ENCODE measurements at regions not wholly inside any gene's neighbourhood (a gene's known extent, or its start where the extent isn't known, plus 50 kb on each side); places are given as distances from the start of the nearest gene placed in this dataset.
"Not testable (repeated sequence)": the region's sequence is repeated elsewhere in the genome, so short reads cannot be mapped to it uniquely, and the experiment has no call there.

DNA sequence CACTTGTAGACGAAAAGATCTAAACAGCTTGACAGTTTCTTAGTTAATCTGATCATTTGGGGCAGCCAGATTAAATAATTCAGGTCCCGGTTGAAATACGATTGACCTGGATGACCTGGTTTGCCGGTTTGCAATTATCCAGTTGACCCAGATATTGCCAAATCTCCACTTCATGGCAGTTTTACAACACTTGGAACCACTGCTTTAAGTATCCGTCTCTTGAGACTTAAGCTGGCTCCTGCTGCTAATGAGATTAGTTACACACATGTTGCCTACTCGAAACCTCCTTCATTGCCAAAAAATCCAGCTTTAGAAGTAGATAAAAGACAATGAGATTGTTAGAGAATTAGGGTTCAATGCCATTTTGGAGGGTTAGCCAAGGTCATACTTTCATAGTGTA, 136.2 kb upstream of the HAPLN1 start:
- TF ChIP-seq ZNF274 (IDR thresholded peaks at IDR 0.05; ENCODE audit: low read depth, low read length) (no peak), SUZ12 (IDR thresholded peaks at IDR 0.05; ENCODE audit: extremely low read depth, insufficient read depth, insufficient read length) (no peak), YY1 (IDR thresholded peaks at IDR 0.05; ENCODE audit: insufficient read depth, insufficient read length) (no peak)
- Histone ChIP-seq H3K9ac (ENCODE audit: insufficient read length, low read depth) (no peak overlapping the region), H3K36me3 (ENCODE audit: insufficient read depth, insufficient read length, low read length) (no peaks in the 10 kb centered on the region), H3K4me3 (ENCODE audit: insufficient read length, low read depth) (no peak overlapping the region), H3K9me3 (ENCODE audit: insufficient read depth, low read length) (no peaks in the 10 kb centered on the region), H3K27me3 (ENCODE audit: insufficient read depth, insufficient read length) (no peaks in the 10 kb centered on the region), H3K4me1 (ENCODE audit: insufficient read depth, insufficient read length) (no peaks in the 10 kb centered on the region)
- DNase-seq (ENCODE audit: low read depth, low spot score) = no peak

- not testable (repeated sequence) for DNase-seq (ENCODE audit: low read depth, low spot score); H3K4me3 ChIP-seq (ENCODE audit: insufficient read length, low read depth); H3K9ac ChIP-seq (ENCODE audit: insufficient read length, low read depth); H3K36me3 ChIP-seq (ENCODE audit: insufficient read depth, insufficient read length, low read length); H3K27me3 ChIP-seq (ENCODE audit: insufficient read depth, insufficient read length); H3K9me3 ChIP-seq (ENCODE audit: insufficient read depth, low read length); H3K4me1 ChIP-seq (ENCODE audit: insufficient read depth, insufficient read length)
These were observed 129.8 kb upstream of the HAPLN1 start for GRCh38 chr5:83850412-83850811.

DNA sequence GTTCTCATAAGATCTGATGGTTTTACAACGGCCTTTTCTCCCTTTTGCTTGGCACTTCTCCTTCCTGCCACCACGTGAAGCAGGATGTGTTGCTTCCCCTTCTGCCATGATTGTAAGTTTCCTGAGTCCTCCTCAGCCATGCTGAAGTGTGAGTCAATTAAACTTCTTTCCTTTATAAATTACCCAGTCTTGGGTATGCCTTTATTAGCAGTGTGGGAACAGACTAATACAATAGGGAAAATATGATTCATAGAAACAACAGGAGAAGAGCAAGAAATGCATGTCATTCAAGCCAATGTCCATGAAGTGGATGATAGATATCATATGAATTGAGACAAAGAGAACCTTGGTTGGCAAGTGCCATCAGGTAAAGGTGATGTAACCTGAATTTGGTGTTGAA, 128.3 kb upstream of the HAPLN1 start:
- H3K9ac ChIP-seq (ENCODE audit: insufficient read length, low read depth) = no peak overlapping the region
- no peaks in the 10 kb centered on the region for H3K36me3 ChIP-seq (ENCODE audit: insufficient read depth, insufficient read length, low read length)
- TF ChIP-seq ZNF274 (IDR thresholded peaks at IDR 0.05; ENCODE audit: low read depth, low read length) (no peak), YY1 (IDR thresholded peaks at IDR 0.05; ENCODE audit: insufficient read depth, insufficient read length) (no peak), SUZ12 (IDR thresholded peaks at IDR 0.05; ENCODE audit: extremely low read depth, insufficient read depth, insufficient read length) (no peak)
- no peaks in the 10 kb centered on the region for H3K27me3 ChIP-seq (ENCODE audit: insufficient read depth, insufficient read length)
- no peak for DNase-seq (ENCODE audit: low read depth, low spot score)
- no peaks in the 10 kb centered on the region for H3K4me1 ChIP-seq (ENCODE audit: insufficient read depth, insufficient read length)
- H3K4me3 ChIP-seq (ENCODE audit: insufficient read length, low read depth) = no peak overlapping the region
- H3K9me3 ChIP-seq (ENCODE audit: insufficient read depth, low read length) = no peaks in the 10 kb centered on the region

DNA sequence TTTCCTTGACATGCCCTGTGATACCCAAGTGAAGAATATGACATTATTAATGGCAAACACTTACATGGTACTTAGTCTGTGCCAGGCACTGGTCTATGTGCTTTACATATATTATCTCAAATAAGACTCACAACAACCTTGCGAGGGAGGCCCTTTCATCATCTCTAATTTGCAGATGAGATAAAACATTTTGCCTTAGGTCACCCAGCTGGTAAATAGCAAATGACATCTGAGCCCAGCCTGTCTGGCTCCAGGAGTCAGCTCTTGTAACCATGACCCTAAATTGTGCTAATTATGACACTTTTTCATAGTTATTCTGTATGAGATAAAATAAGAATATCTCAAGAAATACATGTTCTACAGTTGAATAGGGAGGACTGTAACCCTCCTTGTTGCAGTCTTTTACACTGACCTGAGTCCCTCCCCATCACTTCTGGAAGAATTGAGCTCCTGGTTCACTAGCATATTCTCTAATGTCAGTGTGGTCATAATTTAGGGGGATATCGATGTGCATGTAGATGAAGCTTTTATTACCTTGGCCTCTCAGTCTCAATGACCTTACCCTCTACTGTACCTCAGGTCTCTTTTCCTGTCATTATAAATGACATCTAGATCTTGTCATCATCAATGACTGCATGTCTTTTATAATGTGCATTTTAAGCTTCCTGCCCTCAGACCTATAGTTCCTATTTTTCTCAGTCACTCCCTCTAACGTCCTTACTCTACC, 126.1 kb upstream of the HAPLN1 start:
- H3K9me3 ChIP-seq (ENCODE audit: insufficient read depth, low read length) = no peaks in the 10 kb centered on the region
- DNase-seq (ENCODE audit: low read depth, low spot score) = no peak
- no peaks in the 10 kb centered on the region for H3K4me1 ChIP-seq (ENCODE audit: insufficient read depth, insufficient read length)
- H3K4me3 ChIP-seq (ENCODE audit: insufficient read length, low read depth) = no peak overlapping the region
- H3K36me3 ChIP-seq (ENCODE audit: insufficient read depth, insufficient read length, low read length) = no peaks in the 10 kb centered on the region
- no peak for TF ChIP-seq ZNF274 (IDR thresholded peaks at IDR 0.05; ENCODE audit: low read depth, low read length)
- no peak for TF ChIP-seq YY1 (IDR thresholded peaks at IDR 0.05; ENCODE audit: insufficient read depth, insufficient read length)
- no peak overlapping the region for H3K9ac ChIP-seq (ENCODE audit: insufficient read length, low read depth)
- no peaks in the 10 kb centered on the region for H3K27me3 ChIP-seq (ENCODE audit: insufficient read depth, insufficient read length)

DNA sequence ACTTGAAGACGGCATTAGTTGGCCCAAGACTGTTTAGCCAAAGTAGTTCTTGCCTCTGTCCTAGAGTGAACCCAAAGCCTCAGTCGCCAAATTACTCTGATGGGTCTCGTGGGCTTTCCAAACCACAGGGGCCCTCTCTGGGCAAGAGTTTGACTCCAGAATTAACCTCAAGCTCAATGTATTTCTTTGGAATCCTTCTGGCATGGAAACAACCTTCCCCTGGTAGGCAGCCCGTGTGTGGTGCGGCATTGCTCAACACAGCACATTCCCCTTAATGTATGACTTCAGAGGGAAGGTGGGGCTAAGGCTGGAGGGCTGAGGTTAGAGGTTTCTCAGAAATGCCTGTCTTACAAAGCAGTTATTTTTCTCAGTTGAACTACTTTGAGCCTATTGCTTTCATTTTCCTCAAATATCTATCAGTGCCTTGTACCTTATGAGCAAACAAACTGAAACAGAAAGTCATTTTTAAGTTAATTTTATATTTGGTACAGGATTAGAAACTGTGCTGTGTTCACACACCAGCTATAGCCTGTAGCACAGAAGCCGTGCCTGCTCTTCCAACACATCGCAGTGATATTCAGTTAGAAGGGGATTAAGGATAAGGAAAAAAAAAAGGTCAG, 123.9 kb upstream of the HAPLN1 start:
- H3K9me3 ChIP-seq (ENCODE audit: insufficient read depth, low read length) = no peaks in the 10 kb centered on the region
- H3K4me3 ChIP-seq (ENCODE audit: insufficient read length, low read depth) = no peak overlapping the region
- no peaks in the 10 kb centered on the region for H3K27me3 ChIP-seq (ENCODE audit: insufficient read depth, insufficient read length)
- DNase-seq (ENCODE audit: low read depth, low spot score) = no peak
- no peak overlapping the region for H3K9ac ChIP-seq (ENCODE audit: insufficient read length, low read depth)
- no peaks in the 10 kb centered on the region for H3K4me1 ChIP-seq (ENCODE audit: insufficient read depth, insufficient read length)
- H3K36me3 ChIP-seq (ENCODE audit: insufficient read depth, insufficient read length, low read length) = no peaks in the 10 kb centered on the region
- TF ChIP-seq ZNF274 (IDR thresholded peaks at IDR 0.05; ENCODE audit: low read depth, low read length) = no peak
- TF ChIP-seq SUZ12 (IDR thresholded peaks at IDR 0.05; ENCODE audit: extremely low read depth, insufficient read depth, insufficient read length) = no peak
- TF ChIP-seq YY1 (IDR thresholded peaks at IDR 0.05; ENCODE audit: insufficient read depth, insufficient read length) = no peak

DNA sequence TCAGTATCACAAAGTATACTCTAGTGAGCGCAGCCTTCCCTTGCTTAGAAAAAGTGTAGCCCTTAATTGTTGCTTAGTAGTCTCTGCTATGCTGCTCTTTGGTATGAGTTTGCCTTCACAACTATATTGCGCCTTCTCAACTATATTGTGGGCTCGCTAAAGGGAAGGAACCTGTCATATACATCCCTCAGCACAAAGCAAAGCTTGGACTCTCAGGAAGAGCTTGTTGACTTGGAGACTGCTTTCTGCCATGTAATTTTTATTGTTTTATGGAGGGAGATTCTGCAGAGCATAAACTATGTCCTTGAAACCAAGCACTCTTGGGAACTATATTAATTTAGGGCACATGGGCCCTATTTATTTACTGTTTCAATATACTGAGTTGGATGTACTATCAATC, 119.1 kb upstream of the HAPLN1 start:
- H3K27me3 ChIP-seq (ENCODE audit: insufficient read depth, insufficient read length) = no peaks in the 10 kb centered on the region
- H3K4me1 ChIP-seq (ENCODE audit: insufficient read depth, insufficient read length) = no peaks in the 10 kb centered on the region
- H3K9me3 ChIP-seq (ENCODE audit: insufficient read depth, low read length) = no peaks in the 10 kb centered on the region
- no peak for TF ChIP-seq YY1 (IDR thresholded peaks at IDR 0.05; ENCODE audit: insufficient read depth, insufficient read length)
- TF ChIP-seq ZNF274 (IDR thresholded peaks at IDR 0.05; ENCODE audit: low read depth, low read length) = no peak
- no peak for TF ChIP-seq SUZ12 (IDR thresholded peaks at IDR 0.05; ENCODE audit: extremely low read depth, insufficient read depth, insufficient read length)
- no peaks in the 10 kb centered on the region for H3K36me3 ChIP-seq (ENCODE audit: insufficient read depth, insufficient read length, low read length)
- H3K4me3 ChIP-seq (ENCODE audit: insufficient read length, low read depth) = no peak overlapping the region
- H3K9ac ChIP-seq (ENCODE audit: insufficient read length, low read depth) = no peak overlapping the region
- DNase-seq (ENCODE audit: low read depth, low spot score) = no peak

GRCh38 chr5:83839256-83839655, 118.6 kb upstream of the HAPLN1 start:
- Histone ChIP-seq H3K4me3 (ENCODE audit: insufficient read length, low read depth) (no peak overlapping the region), H3K9ac (ENCODE audit: insufficient read length, low read depth) (no peak overlapping the region)

More at GRCh38 chr5:83839256-83839655, 118.6 kb upstream of the HAPLN1 start:
- Histone ChIP-seq H3K27me3 (ENCODE audit: insufficient read depth, insufficient read length) (no peaks in the 10 kb centered on the region), H3K9me3 (ENCODE audit: insufficient read depth, low read length) (no peaks in the 10 kb centered on the region), H3K36me3 (ENCODE audit: insufficient read depth, insufficient read length, low read length) (no peaks in the 10 kb centered on the region), H3K4me1 (ENCODE audit: insufficient read depth, insufficient read length) (no peaks in the 10 kb centered on the region)
- DNase-seq (ENCODE audit: low read depth, low spot score) = no peak
- no peak for TF ChIP-seq YY1 (IDR thresholded peaks at IDR 0.05; ENCODE audit: insufficient read depth, insufficient read length)
- TF ChIP-seq ZNF274 (IDR thresholded peaks at IDR 0.05; ENCODE audit: low read depth, low read length) = no peak
- no peak for TF ChIP-seq SUZ12 (IDR thresholded peaks at IDR 0.05; ENCODE audit: extremely low read depth, insufficient read depth, insufficient read length)
